GM12873 (cell line): ENCODE measurements at regions not wholly inside any gene's neighbourhood (a gene's known extent, or its start where the extent isn't known, plus 50 kb on each side); places are given as distances from the start of the nearest gene placed in this dataset.

Experiments
- CTCF ChIP-seq: IDR thresholded peaks from 2 replicates; pipeline ENCODE4 v1.5.1; 2012; ENCODE audit warnings: low read depth, mild to moderate bottlenecking, moderate library complexity, low read length, control low read depth; ENCODE audit not compliant: insufficient read depth; ENCODE audit errors: missing control alignments

DNA sequence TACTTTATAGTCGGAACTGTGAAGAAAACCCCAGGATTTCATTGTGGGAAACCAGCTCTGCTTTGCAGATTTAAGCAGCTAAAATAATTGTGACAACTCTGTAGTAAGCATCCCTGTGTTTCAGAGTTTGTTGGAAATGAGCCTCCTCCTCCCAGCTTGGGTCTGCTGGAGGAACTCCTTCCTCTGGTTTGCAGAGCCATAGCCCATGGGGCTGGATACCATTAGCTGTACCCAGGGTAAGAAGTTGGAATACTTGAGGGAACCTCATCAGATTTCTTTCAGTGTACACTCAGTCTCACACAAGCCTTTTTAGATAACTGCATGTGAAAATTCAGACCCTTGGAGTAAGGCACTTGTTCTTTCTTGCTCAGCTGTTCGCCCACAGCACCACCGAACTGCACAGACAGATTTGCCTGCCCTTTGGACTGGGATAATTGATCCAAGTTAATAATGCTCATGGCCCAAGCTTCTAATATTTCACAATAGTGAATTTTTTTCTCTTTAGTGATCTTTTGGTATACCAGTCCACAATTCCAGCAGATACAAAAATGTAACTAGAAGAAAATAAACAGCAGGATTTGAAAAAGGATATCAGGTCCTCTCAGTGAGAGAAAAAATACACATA lies 467.4 kb upstream of the FZD8 start:
- no peak for TF ChIP-seq CTCF

DNA sequence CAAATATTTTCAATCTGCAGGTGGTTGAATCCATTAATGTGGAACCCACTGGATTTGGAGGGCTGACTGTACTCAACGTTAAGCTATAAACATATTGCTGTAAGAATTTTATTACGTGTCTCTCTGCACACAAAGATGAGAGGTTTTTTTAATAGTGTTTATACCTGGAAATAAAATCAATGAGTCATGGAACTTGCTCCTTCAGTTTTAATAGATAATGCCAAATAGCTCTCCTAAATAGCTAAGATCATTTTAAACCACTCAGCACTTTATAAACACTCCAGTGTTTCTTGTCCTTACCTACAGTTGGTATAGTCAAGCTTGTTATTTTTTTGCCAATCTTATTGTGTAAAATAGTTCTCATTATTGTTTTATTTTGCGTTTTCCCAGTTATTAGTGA lies 455.6 kb upstream of the FZD8 start:
- TF ChIP-seq CTCF: no peak

DNA sequence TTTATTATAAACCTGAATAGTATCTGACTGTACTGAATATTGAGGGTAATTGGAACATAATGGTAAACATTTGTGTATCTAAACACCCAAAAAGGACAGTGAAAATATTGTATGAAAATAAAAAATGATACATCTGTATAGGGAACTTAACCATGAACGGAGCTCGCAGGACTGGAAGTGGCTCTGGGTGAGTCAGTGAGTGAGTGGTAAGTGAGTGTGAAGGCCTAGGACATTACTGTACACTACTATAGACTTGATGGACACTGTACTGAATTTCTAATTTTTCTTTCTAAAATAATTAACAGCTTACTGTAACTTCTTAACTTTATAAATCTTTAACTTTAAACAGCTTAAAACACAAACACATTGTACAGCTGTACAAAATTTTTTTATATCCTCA lies 454.5 kb upstream of the FZD8 start:
- TF ChIP-seq CTCF: no peak

- no peak for TF ChIP-seq CTCF
Measured at GRCh38 chr10:36094096-36094495, 452.0 kb upstream of the FZD8 start.

DNA sequence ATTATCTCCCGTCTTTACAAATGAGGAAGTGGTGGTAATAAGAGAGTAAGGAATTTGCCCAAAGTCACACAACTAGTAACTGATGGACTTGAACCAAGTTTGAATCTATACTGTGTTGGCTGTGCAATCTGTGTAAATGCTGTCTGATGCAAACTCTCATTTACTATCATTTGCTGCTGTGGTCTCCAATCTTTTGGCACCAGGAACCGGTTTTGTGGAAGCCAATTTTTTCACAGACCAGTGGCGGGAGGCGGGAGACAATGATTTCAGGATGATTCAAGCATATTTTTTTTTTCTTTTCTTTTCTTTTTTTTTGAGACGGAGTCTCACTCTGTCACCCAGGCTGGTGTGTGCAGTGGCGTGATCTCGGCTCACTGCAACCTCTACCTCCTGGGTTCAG lies 450.0 kb upstream of the FZD8 start:
- no peak for TF ChIP-seq CTCF

DNA sequence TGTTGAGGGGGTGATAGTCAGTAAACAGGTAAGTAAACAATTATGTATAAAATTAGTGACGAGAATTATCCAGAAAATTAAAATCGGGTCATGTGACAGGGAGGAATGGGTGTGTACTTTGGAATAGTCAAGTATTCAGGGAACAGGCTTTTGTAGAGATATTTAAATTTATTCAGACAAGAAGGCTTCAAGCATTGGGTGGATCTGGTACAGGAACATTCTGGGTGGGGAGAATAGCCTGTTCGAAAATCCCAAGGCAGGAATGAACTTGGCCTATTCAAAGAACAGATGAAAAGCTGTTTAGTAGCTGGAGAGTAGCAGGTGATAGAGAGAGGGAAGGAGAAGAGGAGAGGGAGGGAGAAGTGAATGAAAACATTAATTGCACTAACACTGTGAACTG lies 448.9 kb upstream of the FZD8 start:
- no peak for TF ChIP-seq CTCF

DNA sequence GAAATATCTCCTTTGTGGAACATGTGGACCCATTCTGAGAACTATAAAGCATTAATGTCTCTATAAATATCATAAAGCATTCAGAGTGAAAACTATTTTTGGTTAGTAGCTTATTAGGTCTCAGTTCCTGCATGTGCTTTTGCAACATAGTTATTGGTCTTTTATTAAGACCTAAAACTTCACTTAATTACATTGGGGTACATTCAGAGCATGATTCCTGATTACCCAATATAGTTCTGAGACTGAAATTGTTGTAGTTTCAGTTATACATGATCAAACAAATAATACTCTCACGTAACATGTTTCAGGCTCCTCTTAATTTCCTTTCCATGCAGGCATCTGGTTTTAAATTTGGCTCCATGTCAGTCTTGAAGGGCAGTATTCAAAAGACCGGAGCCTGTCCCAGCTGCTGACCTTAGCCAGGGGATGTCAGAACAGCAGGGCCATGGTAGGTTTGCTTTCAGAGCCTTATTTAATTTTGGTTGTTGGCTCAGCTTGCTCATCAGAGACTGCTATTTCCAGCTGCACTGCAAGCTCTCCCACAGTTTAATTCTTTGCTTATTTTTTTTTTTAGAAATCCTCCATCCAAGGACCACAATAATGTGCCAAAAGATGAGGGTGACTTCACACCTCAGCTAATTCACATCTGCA lies 447.8 kb upstream of the FZD8 start:
- TF ChIP-seq CTCF: no peak
